H1 (cell line): ENCODE measurements at regions not wholly inside any gene's neighbourhood (a gene's known extent, or its start where the extent isn't known, plus 50 kb on each side); places are given as distances from the start of the nearest gene placed in this dataset.

Experiments used
- CHD7 ChIP-seq: fragments of 300-600 bp; sonication (generic); IDR thresholded peaks from 2 replicates; pipeline ENCODE4 v1.7.1; 2012; ENCODE audit warnings: low read length, moderate library complexity, mild to moderate bottlenecking, inconsistent platforms; ENCODE audit not compliant: insufficient replicate concordance
- TAF7 ChIP-seq: optimal IDR thresholded peaks from 2 replicates; pipeline ENCODE3; 2011; ENCODE audit warnings: low read depth, mild to moderate bottlenecking, inconsistent platforms, low read length, moderate library complexity, borderline replicate concordance

- TF ChIP-seq CHD7 (no peak), TAF7 (no peak)
These were observed 148.3 kb downstream of the KCNA5 start (continued) for GRCh38 chr12:5191803-5192538.
